CD4-positive, alpha-beta T cell (primary cell): ENCODE measurements at regions not wholly inside any gene's neighbourhood (a gene's known extent, or its start where the extent isn't known, plus 50 kb on each side); places are given as distances from the start of the nearest gene placed in this dataset.

Experiments used
- ATAC-seq: fragments of 200-7000 bp; cut with Tn5 transposase; one replicate; pipeline ENCODE4 v1.10.0; 2022; ENCODE audit warnings: mild to moderate bottlenecking; ENCODE audit not compliant: poor library complexity
- CTCF ChIA-PET: fragments of 350-600 bp; sonication (Branson Sonifier 250); formaldehyde crosslinking; loops from one replicate; lab custom pipeline; 2021; ENCODE audit warnings: antibody characterized with exemption, inconsistent platforms; lab: Charles Lee
- POLR2A ChIA-PET: fragments of 350-600 bp; sonication (Branson Sonifier 250); formaldehyde crosslinking; loops from one replicate; lab custom pipeline; 2021; ENCODE audit warnings: antibody characterized with exemption, inconsistent platforms; lab: Charles Lee
- DNase-seq, 14 experiments: peaks; one replicate each; pipeline ENCODE4 v3.0.0-alpha.2; 2013 to 2020; ENCODE audit warnings: mixed read lengths in 2 of 14
- H3K27ac ChIP-seq, 2 donors: one replicate each; pipeline versions ENCODE4 v1.5.1 to v1.7.0; 2013; ENCODE audit warnings: low read length in 2 of 2, low read depth in 1 of 2, mild to moderate bottlenecking in 1 of 2
- H3K27me3 ChIP-seq, 2 experiments: 1 replicate in 1 of 2; 2 replicates in 1 of 2; pipeline versions ENCODE4 v1.6.1 to v1.7.0; 2013; ENCODE audit warnings: low read length in 2 of 2, control low read depth in 1 of 2, mild to moderate bottlenecking in 1 of 2, moderate library complexity in 1 of 2; ENCODE audit not compliant: insufficient read depth in 2 of 2, control insufficient read depth in 1 of 2
- H3K36me3 ChIP-seq: one replicate; pipeline ENCODE4 v1.6.1; 2013; ENCODE audit warnings: low read length, control low read depth; ENCODE audit not compliant: insufficient read depth
- H3K4me1 ChIP-seq: one replicate; pipeline ENCODE4 v1.6.1; 2013; ENCODE audit warnings: low read length, control low read depth; ENCODE audit not compliant: insufficient read depth
- H3K4me3 ChIP-seq: one replicate; pipeline ENCODE4 v1.5.1; 2013; ENCODE audit warnings: mild to moderate bottlenecking, low read length, moderate library complexity
- H3K9me3 ChIP-seq, 2 experiments: 1 replicate in 1 of 2; 2 replicates in 1 of 2; pipeline versions ENCODE4 v1.6.1 to v1.7.0; 2013; ENCODE audit warnings: low read length in 2 of 2, mild to moderate bottlenecking in 2 of 2, control low read depth in 1 of 2, moderate library complexity in 1 of 2; ENCODE audit not compliant: control insufficient read depth in 1 of 2, insufficient read depth in 1 of 2
- H3K27ac Mint-ChIP-seq: one replicate; pipeline ENCODE4 v1.8.0; 2020; ENCODE audit warnings: mixed read lengths
- H3K27me3 Mint-ChIP-seq: one replicate; pipeline ENCODE4 v1.8.0; 2021; ENCODE audit warnings: mixed read lengths
- H3K36me3 Mint-ChIP-seq: one replicate; pipeline ENCODE4 v1.8.0; 2021; ENCODE audit warnings: low read depth, mixed read lengths
- H3K4me1 Mint-ChIP-seq: one replicate; pipeline ENCODE4 v1.8.0; 2021; ENCODE audit warnings: low read depth, mixed read lengths
- H3K4me3 Mint-ChIP-seq: one replicate; pipeline ENCODE4 v1.8.0; 2020; ENCODE audit warnings: mild to moderate bottlenecking, mixed read lengths
- H3K9me3 Mint-ChIP-seq: one replicate; pipeline ENCODE4 v1.8.0; 2020; ENCODE audit warnings: mixed read lengths
- CTCF ChIP-seq: fragments of 200-600 bp; IDR thresholded peaks from one replicate; pipeline ENCODE4 v1.8.0; 2022; ENCODE audit warnings: antibody characterized with exemption, mild to moderate bottlenecking
- intact Hi-C, 2 experiments: fragments of 100-400 bp; cut with DNase I in 1 of 2; cut with micrococcal nuclease in 1 of 2; formaldehyde crosslinking; loops; one replicate each; pipeline versions ENCODE4 v1.15.1 to v1.9.0; 2023 to 2025; cut with DNase I, micrococcal nuclease

- no peaks in the 10 kb centered on the region for H3K4me1 Mint-ChIP-seq
- no peaks in the 10 kb centered on the region for H3K9me3 Mint-ChIP-seq
- Histone ChIP-seq H3K4me3 (no peak overlapping the region), H3K4me1 (no peaks in the 10 kb centered on the region), H3K27ac (no peak overlapping the region), H3K9me3 (no peaks in the 10 kb centered on the region), H3K36me3 (no peaks in the 10 kb centered on the region), H3K27me3 (no peaks in the 10 kb centered on the region)
- H3K27ac Mint-ChIP-seq: no peak overlapping the region
- ATAC-seq: no peak
- DNase-seq: no peak
- ChIA-PET POLR2A (no interaction called here), CTCF (no interaction called here)
- H3K27me3 Mint-ChIP-seq: peaks cover under 1% of the 10 kb centered on the region
- no peaks in the 10 kb centered on the region for H3K36me3 Mint-ChIP-seq
- TF ChIP-seq CTCF: no peak
- no peak overlapping the region for H3K4me3 Mint-ChIP-seq
- intact Hi-C loops: no loop called here
These were observed 193.9 kb upstream of the CITED2 start for GRCh38 chr6:139568151-139568955.

- peaks cover 3% of the 10 kb centered on the region for H3K9me3 Mint-ChIP-seq
- no peaks in the 10 kb centered on the region for H3K27me3 Mint-ChIP-seq
- H3K4me1 ChIP-seq: no peaks in the 10 kb centered on the region
- no peaks in the 10 kb centered on the region for H3K36me3 Mint-ChIP-seq
- POLR2A ChIA-PET: no interaction called here
- H3K4me1 Mint-ChIP-seq: no peaks in the 10 kb centered on the region
- H3K36me3 ChIP-seq: no peaks in the 10 kb centered on the region
- intact Hi-C loops: no loop called here
- H3K4me3 ChIP-seq: no peak overlapping the region
- H3K27ac Mint-ChIP-seq: no peak overlapping the region
- no peak overlapping the region for H3K4me3 Mint-ChIP-seq
- DNase-seq: no peak
- CTCF ChIA-PET: no interaction called here
- H3K27me3 ChIP-seq: no peaks in the 10 kb centered on the region
- no peak for TF ChIP-seq CTCF
- no peak overlapping the region for H3K27ac ChIP-seq
- H3K9me3 ChIP-seq: no peaks in the 10 kb centered on the region
- ATAC-seq: no peak
These were observed 192.6 kb upstream of the CITED2 start for GRCh38 chr6:139567095-139567494.

- Histone ChIP-seq H3K9me3 (no peaks in the 10 kb centered on the region), H3K4me1 (no peaks in the 10 kb centered on the region), H3K36me3 (no peaks in the 10 kb centered on the region), H3K27me3 (no peaks in the 10 kb centered on the region), H3K27ac (no peak overlapping the region), H3K4me3 (no peak overlapping the region)
- ChIA-PET CTCF (no interaction called here), POLR2A (no interaction called here)
- Mint-ChIP-seq H3K27ac (no peak overlapping the region), H3K4me3 (no peak overlapping the region), H3K9me3 (peaks cover 3% of the 10 kb centered on the region), H3K27me3 (no peaks in the 10 kb centered on the region), H3K4me1 (no peaks in the 10 kb centered on the region), H3K36me3 (no peaks in the 10 kb centered on the region)
- ATAC-seq (no peak), DNase-seq (no peak)
- no peak for TF ChIP-seq CTCF
- intact Hi-C loops: no loop called here
These were observed 191.1 kb upstream of the CITED2 start for GRCh38 chr6:139565591-139565990.
